ENCODE measurements at regions not wholly inside any gene's neighbourhood (a gene's known extent, or its start where the extent isn't known, plus 50 kb on each side); places are given as distances from the start of the nearest gene placed in this dataset.
A peak's percentile ranks its signal among the peaks of the same experiment; 100 is the strongest.

DNA sequence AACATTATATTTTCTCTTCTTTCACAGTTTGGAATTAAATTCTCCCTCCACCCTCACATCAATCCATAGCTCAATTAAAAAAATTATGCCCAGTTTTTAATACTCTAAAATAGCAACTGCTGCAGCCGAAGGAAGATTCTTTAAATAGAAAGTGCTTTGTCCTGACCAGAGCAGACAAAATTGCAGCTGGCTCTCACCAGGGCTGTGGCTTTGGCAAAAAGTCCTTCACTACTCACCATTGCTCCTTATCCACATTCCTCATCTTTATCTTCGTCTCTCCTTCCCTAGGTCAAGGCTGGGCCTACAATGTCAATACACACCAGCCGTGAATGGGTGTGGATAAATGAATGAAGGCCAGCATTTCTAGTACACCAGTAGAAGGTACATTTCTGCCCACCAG, 107.9 kb upstream of the VGLL2 start:
- TF ChIP-seq BHLHE40 (IDR thresholded peaks at IDR 0.05; ENCODE audit: borderline replicate concordance), result no peak
- no peak for TF ChIP-seq SP1 (IDR thresholded peaks at IDR 0.05)
- TF ChIP-seq CTBP1 (IDR thresholded peaks at IDR 0.05; ENCODE audit: borderline replicate concordance), result no peak
- TF ChIP-seq FOXA1 (IDR thresholded peaks at IDR 0.05), result no peak
- no peak for TF ChIP-seq ARNT (IDR thresholded peaks at IDR 0.05)
- no peak for TF ChIP-seq FOXM1 (IDR thresholded peaks at IDR 0.05; ENCODE audit: borderline replicate concordance)
- no peak for TF ChIP-seq HDGF (IDR thresholded peaks at IDR 0.05; ENCODE audit: borderline replicate concordance)
- DNase-seq (ENCODE audit: extremely low spot score), result no peak
- ChIA-PET CTCF (interaction anchor here (0.8 kb wide), 1 partner anchor 8 kb away, joined by 3 read pairs; no protein-coding TSS in a partner anchor), POLR2A (no interaction called here)

DNA sequence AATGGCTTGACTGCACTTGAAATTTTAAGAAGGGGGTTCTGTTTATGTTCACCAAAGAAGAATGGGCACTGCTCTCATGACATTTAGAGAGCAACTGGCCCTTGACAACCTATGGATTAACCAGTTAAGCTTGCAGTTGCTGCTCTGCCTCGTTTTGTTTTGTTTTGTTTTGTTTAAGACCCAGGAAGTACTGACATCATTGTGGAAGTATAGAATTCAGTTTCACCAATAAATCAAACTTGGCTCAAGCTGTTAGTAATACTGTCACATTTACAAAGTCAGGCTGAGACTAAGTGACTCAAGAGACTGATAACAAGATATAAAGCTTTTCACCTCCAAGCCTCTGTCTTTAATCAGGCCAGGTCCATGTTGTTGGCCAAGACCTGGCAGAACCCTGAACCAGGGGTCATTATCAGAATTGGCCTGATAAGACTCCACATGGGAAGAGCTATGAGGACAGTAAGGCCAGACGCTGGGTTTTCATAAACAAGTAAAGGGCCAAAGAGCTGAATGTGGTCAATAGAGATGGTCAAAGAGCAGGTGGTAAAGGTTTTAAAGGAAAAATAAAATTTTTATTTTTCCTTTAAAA, 99.4 kb upstream of the VGLL2 start:
- POLR2A ChIA-PET, result no interaction called here
- no peak for DNase-seq (ENCODE audit: extremely low spot score)
- CTCF ChIA-PET, result interaction anchor here (0.6 to 1.2 kb wide), 2 partner anchors 9 to 98 kb away, joined by 3 read pairs; no protein-coding TSS in a partner anchor

DNA sequence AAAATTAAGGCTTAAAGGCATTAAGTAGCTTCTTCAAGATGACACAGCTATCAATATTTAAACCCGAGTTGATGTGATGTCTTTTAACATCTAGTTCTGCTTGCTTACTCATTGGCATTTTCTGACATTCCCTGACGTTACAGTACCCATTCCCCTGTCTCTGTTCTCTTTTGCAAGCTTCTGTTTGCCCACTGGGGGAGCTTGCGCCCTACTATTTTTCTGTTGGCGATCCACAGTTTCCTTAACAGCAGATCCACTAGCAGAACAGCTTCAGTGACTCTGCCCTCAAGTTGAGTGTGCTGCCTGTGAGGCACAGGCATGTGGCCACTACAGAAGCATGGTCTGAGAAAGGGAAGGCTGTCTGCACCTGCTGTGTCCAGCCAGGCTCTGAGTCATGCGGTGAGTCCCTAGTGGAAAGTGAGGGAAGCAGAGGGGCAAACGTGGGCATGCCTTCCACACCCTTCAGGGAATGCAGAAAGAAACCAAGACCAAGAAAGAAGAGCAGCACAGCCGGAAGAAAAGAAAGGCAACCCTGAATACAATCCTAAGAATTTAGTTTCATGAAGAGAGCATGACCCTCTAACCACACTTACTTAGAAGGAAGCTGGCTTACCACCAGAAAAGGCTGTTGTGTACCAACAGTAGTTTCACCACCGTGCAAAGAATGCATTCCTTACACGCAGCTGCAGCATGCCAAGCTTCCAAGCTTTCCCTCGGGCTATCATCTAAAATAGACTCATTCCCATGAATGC, 97.7 kb upstream of the VGLL2 start:
- CTCF ChIA-PET, result interaction anchor here (0.7 kb wide), 1 partner anchor 20 kb away, joined by 3 read pairs; no protein-coding TSS in a partner anchor
- POLR2A ChIA-PET, result no interaction called here
- DNase-seq (ENCODE audit: extremely low spot score), result peak; percentile 25
- no peak for TF ChIP-seq ZNF384 (IDR thresholded peaks at IDR 0.05)

More for the DNA sequence above, 99.4 kb upstream of the VGLL2 start:
- TF ChIP-seq BHLHE40 (IDR thresholded peaks at IDR 0.05; ENCODE audit: borderline replicate concordance), result no peak
- TF ChIP-seq, protein P1, sequence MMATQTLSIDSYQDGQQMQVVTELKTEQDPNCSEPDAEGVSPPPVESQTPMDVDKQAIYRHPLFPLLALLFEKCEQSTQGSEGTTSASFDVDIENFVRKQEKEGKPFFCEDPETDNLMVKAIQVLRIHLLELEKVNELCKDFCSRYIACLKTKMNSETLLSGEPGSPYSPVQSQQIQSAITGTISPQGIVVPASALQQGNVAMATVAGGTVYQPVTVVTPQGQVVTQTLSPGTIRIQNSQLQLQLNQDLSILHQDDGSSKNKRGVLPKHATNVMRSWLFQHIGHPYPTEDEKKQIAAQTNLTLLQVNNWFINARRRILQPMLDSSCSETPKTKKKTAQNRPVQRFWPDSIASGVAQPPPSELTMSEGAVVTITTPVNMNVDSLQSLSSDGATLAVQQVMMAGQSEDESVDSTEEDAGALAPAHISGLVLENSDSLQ (IDR thresholded peaks at IDR 0.05), result peak; percentile 85
- no peak for TF ChIP-seq NFRKB (IDR thresholded peaks at IDR 0.05)
- TF ChIP-seq FOXA1 (IDR thresholded peaks at IDR 0.05), result no peak

DNA sequence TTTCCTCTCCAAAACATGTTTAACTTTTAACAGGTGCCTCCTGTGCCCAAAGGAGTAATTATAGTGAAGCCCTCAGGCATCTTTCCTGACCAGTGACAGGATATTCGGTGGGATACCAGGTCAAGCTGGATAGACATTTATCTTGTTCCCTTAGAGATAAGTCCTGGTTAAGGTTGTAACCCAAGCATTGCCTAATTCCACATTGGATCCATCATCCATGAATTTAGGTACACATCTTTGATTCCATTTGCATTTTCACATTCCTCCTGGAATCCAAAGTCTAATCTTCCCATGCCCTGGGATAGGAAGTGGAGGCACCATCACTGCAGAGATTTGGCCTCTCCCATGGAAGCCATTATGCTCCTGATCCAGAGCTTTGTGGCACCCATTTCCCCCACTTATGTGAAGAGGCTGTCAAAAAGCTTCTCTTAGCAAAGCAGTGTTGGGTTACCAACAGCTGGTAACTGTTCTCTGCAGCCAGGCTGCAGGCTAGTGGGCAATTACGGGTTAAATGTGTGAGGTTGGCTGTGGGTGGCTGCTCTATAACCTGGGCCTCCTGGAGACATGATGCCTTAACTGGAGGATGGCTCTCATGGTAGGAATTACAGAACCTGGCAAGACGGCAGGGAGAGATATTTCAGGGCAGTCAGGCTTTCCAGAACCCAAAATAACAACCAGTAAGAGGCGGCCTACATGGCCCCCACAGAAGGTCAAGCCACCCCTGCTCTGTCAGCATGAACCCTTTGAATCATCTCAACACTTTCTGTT, 96.9 kb upstream of the VGLL2 start:
- DNase-seq (ENCODE audit: extremely low spot score), result no peak
- TF ChIP-seq BHLHE40 (IDR thresholded peaks at IDR 0.05; ENCODE audit: borderline replicate concordance) (no peak), SUZ12 (IDR thresholded peaks at IDR 0.05) (no peak), HDGF (IDR thresholded peaks at IDR 0.05; ENCODE audit: borderline replicate concordance) (no peak), ZNF384 (IDR thresholded peaks at IDR 0.05) (no peak)
- CTCF ChIA-PET, result no interaction called here
- POLR2A ChIA-PET, result no interaction called here

DNA sequence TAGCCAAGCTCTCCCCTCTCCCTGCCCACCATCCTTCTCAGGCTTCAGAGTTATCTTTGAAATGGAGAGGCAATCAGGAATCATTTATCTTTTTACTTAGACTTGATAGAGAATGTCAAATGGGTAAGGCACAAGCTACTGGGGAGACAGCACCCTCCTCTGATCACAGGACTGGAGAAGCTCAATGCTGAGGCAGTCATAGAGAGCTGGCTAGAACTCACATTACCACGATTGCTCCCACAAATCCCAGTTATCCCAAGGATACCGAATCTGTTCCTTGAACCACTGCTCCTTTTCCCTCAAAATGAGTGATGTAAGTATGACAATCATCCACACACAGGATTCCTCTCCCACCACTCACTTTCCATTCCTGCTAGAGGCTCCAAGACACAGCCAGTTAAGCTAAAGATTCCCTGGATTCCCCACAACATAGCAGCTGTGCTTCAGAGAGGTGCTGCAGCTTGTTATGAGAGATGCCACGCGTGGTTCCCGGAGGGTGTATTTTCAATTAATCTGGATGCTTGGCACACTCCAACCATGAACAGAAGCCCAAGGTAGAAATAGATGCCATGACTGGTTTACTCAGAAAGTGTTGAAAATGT, 96.2 kb upstream of the VGLL2 start:
- TF ChIP-seq, protein P1 (IDR thresholded peaks at IDR 0.05), result no peak
- TF ChIP-seq BHLHE40 (IDR thresholded peaks at IDR 0.05; ENCODE audit: borderline replicate concordance) (no peak), NFRKB (IDR thresholded peaks at IDR 0.05) (no peak), SUZ12 (IDR thresholded peaks at IDR 0.05) (no peak), HDGF (IDR thresholded peaks at IDR 0.05; ENCODE audit: borderline replicate concordance) (no peak), TARDBP (IDR thresholded peaks at IDR 0.05) (no peak), ELF4 (IDR thresholded peaks at IDR 0.05) (no peak)
- no peak for DNase-seq (ENCODE audit: extremely low spot score)
- POLR2A ChIA-PET, result no interaction called here
- CTCF ChIA-PET, result no interaction called here

DNA sequence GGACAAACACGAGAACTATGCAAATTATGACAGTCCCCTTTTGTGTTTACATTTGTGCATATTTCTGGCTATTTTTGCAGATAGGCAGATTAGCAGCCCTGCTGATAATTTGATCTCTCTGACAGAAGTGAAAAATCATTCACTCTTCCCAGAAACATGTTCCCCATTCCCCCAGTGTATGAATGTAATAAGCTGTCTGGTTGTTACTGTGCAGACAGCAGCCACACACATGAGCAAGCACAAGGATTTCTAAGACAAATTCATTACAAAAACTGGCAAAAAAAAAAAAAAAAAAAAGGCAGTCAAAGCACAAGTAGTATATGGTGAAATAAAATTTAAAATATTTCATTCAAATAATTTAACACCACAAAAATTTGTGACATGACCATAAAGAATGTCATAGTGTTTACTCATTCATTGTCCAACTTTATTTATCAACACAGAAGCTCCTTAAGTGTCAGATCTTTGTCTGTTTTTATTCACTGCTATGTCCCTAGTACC, 95.5 kb upstream of the VGLL2 start:
- TF ChIP-seq, protein P1 (IDR thresholded peaks at IDR 0.05), result no peak
- TF ChIP-seq ELF4 (IDR thresholded peaks at IDR 0.05) (no peak), CTBP1 (IDR thresholded peaks at IDR 0.05; ENCODE audit: borderline replicate concordance) (no peak), SUZ12 (IDR thresholded peaks at IDR 0.05) (no peak), ARNT (IDR thresholded peaks at IDR 0.05) (no peak), FOXK2 (IDR thresholded peaks at IDR 0.05) (no peak), FOXA1 (IDR thresholded peaks at IDR 0.05) (no peak), BHLHE40 (IDR thresholded peaks at IDR 0.05; ENCODE audit: borderline replicate concordance) (no peak), HDGF (IDR thresholded peaks at IDR 0.05; ENCODE audit: borderline replicate concordance) (no peak), NFRKB (IDR thresholded peaks at IDR 0.05) (no peak), L3MBTL2 (conservative IDR thresholded peaks at IDR 0.05) (no peak), LEF1 (IDR thresholded peaks at IDR 0.05; ENCODE audit: borderline replicate concordance) (no peak), ZNF384 (IDR thresholded peaks at IDR 0.05) (no peak), FOXM1 (IDR thresholded peaks at IDR 0.05; ENCODE audit: borderline replicate concordance) (no peak), SP1 (IDR thresholded peaks at IDR 0.05) (no peak), TARDBP (IDR thresholded peaks at IDR 0.05) (no peak)
- POLR2A ChIA-PET, result no interaction called here
- no peak for DNase-seq (ENCODE audit: extremely low spot score)
- CTCF ChIA-PET, result no interaction called here

Data from HEK293T (cell line).